ENCODE measurements at regions not wholly inside any gene's neighbourhood (a gene's known extent, or its start where the extent isn't known, plus 50 kb on each side); places are given as distances from the start of the nearest gene placed in this dataset.

DNA sequence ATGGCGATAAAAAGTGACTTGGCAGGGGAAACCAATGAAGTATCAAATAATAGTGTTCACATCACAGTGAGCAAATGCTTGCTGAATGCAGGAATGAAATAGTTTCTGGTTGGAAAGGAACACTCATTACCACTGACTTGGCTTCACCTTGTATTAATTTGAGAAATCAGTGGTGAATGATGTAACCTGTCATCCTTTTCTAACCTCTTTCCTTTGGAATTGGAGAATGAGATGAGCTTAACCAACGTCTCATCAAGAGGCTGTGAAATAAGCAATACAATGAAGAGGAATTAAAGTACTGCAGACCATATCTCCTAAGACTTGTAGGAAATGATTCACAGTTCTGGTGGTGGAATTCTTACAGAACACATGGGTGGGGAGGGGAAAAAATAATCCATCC is 192.2 kb downstream of the DMAC1 start:
- Mint-ChIP-seq H3K36me3 (no peaks in the 10 kb centered on the region), H3K27me3 (no peaks in the 10 kb centered on the region), H3K4me3 (no peak overlapping the region), H3K27ac (no peak overlapping the region), H3K4me1 (peaks cover 7 to 13% (median 8%) of the 10 kb centered on the region in 3 donors), H3K9me3 (peaks cover 0 to 4% (median 0%) of the 10 kb centered on the region in 7 donors)
- ATAC-seq (ENCODE audit: low read depth in 2 of 2) (no peak), DNase-seq (no peak)

DNA sequence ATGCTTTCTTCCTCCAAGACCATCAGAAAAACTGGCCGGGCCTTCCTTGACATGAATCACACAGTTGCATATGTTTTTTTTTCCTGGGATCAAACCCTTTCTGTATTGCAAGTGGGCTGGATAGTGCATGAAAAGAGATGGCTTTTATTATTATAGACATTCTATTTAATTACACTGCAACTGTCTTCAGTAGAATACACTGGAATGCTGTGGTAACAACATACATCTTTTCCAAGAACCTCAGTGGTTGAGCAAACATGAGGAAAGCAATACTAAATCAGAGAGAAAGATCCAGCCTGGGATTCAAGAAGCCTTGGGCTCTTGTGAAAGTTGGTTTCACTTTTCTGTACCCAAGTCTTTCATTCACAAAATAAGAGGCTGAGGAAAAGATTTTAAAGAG is 193.0 kb downstream of the DMAC1 start:
- peaks cover 0 to 4% (median 0%) of the 10 kb centered on the region in 7 donors for H3K9me3 Mint-ChIP-seq
- ATAC-seq (ENCODE audit: low read depth in 2 of 2) (no peak), DNase-seq (no peak)
- peaks cover 0 to 7% (median 0%) of the 10 kb centered on the region in 3 donors for H3K27me3 Mint-ChIP-seq
- H3K36me3 Mint-ChIP-seq = no peaks in the 10 kb centered on the region
- peaks cover 7 to 11% (median 8%) of the 10 kb centered on the region in 3 donors for H3K4me1 Mint-ChIP-seq
- H3K27ac Mint-ChIP-seq = no peak overlapping the region
- H3K4me3 Mint-ChIP-seq = no peak overlapping the region

DNA sequence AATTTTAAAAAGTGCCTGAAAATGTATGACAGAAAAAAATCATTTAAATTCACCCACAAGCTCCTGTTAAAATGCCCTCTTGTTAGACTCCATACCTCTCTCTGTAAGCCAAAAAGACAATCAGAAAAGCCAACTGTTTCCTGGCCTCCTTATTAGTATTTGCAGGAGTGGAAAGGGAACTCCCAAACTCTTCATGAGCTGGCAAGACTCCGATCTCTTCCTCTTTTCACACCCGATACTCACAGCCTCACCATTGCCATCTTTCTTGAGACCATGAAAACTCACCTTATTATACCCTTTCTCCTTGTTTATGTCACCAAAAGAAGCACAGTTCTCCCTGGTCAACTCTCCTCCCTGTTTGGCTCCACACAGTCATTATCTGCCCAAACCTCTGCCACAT is 197.8 kb downstream of the DMAC1 start:
- peaks cover 7 to 11% (median 8%) of the 10 kb centered on the region in 3 donors for H3K4me1 Mint-ChIP-seq
- H3K9me3 Mint-ChIP-seq = peaks cover 0 to 5% (median 3%) of the 10 kb centered on the region in 7 donors
- DNase-seq (no peak), ATAC-seq (ENCODE audit: low read depth in 2 of 2) (no peak)
- peaks cover 0 to 16% (median 4%) of the 10 kb centered on the region in 3 donors for H3K27me3 Mint-ChIP-seq
- H3K27ac Mint-ChIP-seq = no peak overlapping the region
- no peak overlapping the region for H3K4me3 Mint-ChIP-seq
- no peaks in the 10 kb centered on the region for H3K36me3 Mint-ChIP-seq

DNA sequence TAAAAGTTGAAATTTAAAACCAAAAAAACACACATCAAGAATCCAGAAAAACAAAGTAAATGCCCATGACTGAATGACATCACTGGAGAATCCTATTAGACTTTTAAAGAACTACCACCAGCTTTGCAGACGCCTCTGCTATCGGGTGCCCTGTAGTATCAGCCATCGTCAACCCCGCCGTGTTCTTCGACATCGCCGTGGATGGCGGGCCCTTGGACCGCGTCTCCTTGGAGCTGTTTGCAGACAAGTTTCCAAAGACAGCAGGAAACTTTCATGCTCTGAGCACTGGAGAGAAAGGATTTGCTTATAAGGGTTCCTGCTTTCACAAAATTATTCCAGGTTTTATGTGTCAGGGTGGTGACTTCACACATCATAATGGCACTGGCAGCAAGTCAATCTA is 201.9 kb downstream of the DMAC1 start:
- Mint-ChIP-seq H3K4me1 (no peaks in the 10 kb centered on the region), H3K27ac (no peak overlapping the region), H3K9me3 (peaks cover 0 to 41% (median 21%) of the 10 kb centered on the region in 7 donors), H3K36me3 (peaks cover 0 to 12% of the 10 kb centered on the region in 2 donors), H3K4me3 (no peak overlapping the region), H3K27me3 (peaks cover 4 to 20% (median 7%) of the 10 kb centered on the region in 3 donors)
- ATAC-seq (ENCODE audit: low read depth in 2 of 2) (no peak), DNase-seq (no peak)

DNA sequence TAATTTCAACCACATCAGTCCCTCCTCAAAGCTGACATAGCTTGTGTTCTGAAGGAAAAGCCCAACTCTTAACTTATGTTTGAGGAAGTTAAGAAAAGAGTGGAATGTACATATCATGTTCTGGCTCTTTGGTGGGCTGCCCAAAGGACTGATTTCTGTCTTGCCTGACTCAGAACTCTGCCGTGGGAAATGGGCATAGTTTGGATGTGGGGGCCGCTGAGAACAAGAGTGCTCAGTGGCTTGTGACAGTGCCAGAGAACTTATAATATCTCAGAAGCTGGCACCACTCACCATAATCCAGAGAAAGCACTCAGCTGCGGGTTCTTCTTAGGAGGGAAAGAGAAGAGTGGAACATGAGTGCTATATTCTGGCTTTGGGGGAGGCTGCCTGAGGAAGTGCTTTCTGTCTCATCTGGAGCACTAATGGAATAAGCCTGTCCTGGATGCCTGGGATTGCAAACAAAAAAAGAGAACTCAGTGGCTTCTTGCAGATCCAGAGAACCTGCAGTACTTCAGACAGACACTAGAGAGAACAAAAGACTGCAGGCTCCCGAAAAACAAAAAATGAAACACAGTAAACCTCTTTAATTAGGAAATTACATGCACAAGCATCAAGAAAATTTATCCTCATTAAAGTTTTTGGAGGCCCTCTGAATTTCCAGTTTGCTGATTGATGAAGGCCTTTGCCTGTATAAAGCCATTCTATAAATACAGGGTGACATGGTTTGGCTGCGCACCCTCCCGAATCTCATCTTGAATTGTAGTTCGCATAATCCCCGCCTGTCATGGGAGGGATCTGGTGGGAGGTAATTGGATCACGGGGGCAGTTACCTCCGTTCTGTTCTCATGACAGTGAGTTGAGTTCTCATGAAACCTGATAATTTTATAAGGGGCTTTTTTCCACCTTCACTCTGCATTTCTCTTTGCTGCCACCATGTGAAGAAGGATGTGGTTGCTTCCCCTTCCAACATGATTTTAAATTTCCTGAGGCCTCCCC is 207.0 kb downstream of the DMAC1 start:
- H3K4me1 Mint-ChIP-seq = no peaks in the 10 kb centered on the region
- H3K36me3 Mint-ChIP-seq = peaks cover 0 to 12% of the 10 kb centered on the region in 2 donors
- DNase-seq (no peak), ATAC-seq (ENCODE audit: low read depth in 2 of 2) (no peak)
- no peak overlapping the region for H3K4me3 Mint-ChIP-seq
- peaks cover 4 to 20% (median 13%) of the 10 kb centered on the region in 3 donors for H3K27me3 Mint-ChIP-seq
- no peak overlapping the region for H3K27ac Mint-ChIP-seq
- H3K9me3 Mint-ChIP-seq = peaks cover 0 to 39% (median 21%) of the 10 kb centered on the region in 7 donors

DNA sequence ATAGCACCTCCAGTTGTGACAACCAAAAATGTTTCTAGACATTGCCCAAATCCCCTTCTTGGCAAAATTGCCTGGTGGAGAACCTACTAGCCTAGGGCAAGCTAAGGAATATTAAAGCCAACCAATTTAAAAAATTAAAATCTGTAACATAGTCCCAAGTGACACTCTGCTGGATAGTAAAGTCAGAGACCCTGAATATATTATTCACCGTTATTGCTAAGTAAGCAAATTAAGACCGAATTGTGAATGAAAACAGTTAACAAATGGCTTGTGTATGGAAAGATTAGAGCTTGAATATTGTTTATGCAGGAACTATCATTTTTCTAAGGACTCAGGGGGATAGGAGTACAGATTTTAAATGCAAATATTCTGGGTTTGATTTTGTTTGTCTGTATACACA is 208.1 kb downstream of the DMAC1 start:
- DNase-seq (no peak), ATAC-seq (ENCODE audit: low read depth in 2 of 2) (no peak)
- no peak overlapping the region for H3K27ac Mint-ChIP-seq

DNA sequence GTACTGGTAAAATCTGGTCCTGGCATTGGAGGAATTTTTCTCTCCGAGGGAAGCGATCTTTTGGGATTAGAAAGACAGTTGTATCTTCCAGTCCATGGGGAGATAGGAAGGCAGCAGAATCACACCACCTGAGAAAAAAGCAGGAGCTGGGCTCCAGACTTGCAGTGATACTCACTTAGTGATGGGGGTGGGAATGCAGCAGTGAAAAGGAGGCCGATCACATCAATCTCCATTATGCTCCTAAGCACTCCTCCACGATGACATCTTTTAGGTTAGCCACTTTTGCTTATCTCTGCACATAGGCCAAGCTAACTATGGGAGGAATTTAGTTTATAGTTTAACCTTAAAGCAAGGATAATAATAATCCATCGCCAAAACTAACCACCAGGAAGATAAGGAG is 219.0 kb downstream of the DMAC1 start:
- no peak for DNase-seq
- no peak for ATAC-seq (ENCODE audit: low read depth in 2 of 2)
- peaks cover 16 to 30% (median 23%) of the 10 kb centered on the region in 3 donors for H3K27me3 Mint-ChIP-seq
- no peaks in the 10 kb centered on the region for H3K4me1 Mint-ChIP-seq
- no peaks in the 10 kb centered on the region for H3K9me3 Mint-ChIP-seq
- no peak overlapping the region for H3K27ac Mint-ChIP-seq
- no peaks in the 10 kb centered on the region for H3K36me3 Mint-ChIP-seq
- no peak overlapping the region for H3K4me3 Mint-ChIP-seq

More for the DNA sequence above, 208.1 kb downstream of the DMAC1 start:
- Mint-ChIP-seq H3K9me3 (peaks cover 0 to 35% (median 21%) of the 10 kb centered on the region in 7 donors), H3K27me3 (peaks cover 4 to 20% (median 20%) of the 10 kb centered on the region in 3 donors), H3K36me3 (peaks cover 0 to 19% of the 10 kb centered on the region in 2 donors), H3K4me1 (no peaks in the 10 kb centered on the region), H3K4me3 (no peak overlapping the region)

DNA sequence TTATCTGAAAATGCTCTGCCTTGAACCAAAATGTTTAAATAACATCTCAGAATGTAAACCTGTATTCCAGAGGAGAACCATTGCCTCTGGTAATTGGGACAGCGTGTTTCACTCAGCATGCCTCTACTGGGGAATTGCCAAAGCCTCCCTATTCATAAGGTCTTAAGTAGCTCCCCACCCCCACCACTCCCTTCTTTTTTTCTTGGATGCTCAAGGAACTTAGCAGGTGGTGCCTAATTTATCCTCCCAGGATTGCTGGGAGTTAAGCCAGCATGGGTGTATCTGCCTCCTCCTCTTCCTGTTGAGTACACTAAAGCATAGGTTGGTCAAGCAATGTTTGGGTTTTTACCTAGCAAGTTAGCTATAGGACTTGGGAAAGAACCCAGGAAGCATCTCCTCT is 220.2 kb downstream of the DMAC1 start:
- ATAC-seq (ENCODE audit: low read depth in 2 of 2) (no peak), DNase-seq (no peak)
- Mint-ChIP-seq H3K4me3 (no peak overlapping the region), H3K36me3 (no peaks in the 10 kb centered on the region), H3K4me1 (no peaks in the 10 kb centered on the region), H3K27ac (no peak overlapping the region), H3K27me3 (peaks cover 16 to 34% (median 23%) of the 10 kb centered on the region in 3 donors), H3K9me3 (peaks cover 0 to 2% (median 0%) of the 10 kb centered on the region in 7 donors)

DNA sequence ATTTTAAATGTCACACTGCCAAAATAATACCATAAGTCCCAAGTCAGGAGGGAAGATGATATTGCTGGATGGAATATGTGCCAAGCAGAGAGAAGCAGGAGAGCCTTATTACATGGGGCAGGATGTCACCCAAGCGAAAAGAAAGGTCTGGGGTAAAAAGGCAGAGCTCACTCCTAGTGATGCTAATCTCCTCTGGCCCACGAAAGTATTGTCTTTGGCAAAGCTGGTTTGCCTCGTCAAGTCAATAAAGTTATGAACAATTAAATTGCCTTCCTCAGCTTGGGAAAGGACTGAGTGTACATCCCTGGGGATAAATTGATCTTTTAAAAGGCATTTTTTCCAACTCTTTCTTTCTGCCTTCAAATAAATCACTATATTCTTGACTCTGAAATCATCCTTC is 220.6 kb downstream of the DMAC1 start:
- ATAC-seq (ENCODE audit: low read depth in 2 of 2) = no peak
- DNase-seq = no peak
- peaks cover 0 to 2% (median 0%) of the 10 kb centered on the region in 7 donors for H3K9me3 Mint-ChIP-seq
- no peaks in the 10 kb centered on the region for H3K36me3 Mint-ChIP-seq
- peaks cover 16 to 34% (median 23%) of the 10 kb centered on the region in 3 donors for H3K27me3 Mint-ChIP-seq
- no peak overlapping the region for H3K4me3 Mint-ChIP-seq
- H3K27ac Mint-ChIP-seq = no peak overlapping the region
- H3K4me1 Mint-ChIP-seq = no peaks in the 10 kb centered on the region

DNA sequence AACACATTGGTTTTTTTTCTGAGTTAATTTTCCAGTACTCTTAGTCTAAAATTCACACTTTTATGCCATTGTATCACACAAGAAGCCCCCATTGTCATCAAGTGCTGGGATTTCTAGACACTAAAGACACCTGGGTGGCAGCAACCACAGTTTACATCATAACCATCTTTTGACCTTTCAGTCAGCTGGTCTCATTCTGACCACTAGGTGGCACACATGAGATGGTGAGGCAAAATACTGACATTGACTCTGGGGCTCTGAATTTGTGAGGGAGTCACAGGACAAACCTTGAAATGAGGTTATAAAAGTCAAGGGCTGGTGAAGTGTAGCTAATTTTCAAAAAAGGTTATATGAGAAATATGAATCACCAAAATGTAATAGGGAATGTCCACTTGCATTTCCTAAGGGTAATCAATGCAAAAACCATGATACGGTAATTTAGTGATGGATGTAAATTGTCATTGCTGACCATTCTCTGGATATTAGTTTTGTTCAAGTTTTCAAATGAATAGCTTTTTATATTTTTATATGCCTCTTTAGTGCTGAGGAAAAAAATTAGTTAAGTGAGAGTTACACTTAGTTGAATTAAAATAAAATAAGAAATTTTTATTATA is 229.4 kb downstream of the DMAC1 start:
- DNase-seq (peak; percentile 47), ATAC-seq (ENCODE audit: low read depth in 2 of 2) (peak; percentile 32 to 48)
- H3K36me3 Mint-ChIP-seq = no peaks in the 10 kb centered on the region
- H3K27me3 Mint-ChIP-seq = peaks cover 3 to 18% (median 14%) of the 10 kb centered on the region in 3 donors
- H3K4me3 Mint-ChIP-seq = no peak overlapping the region
- no peaks in the 10 kb centered on the region for H3K4me1 Mint-ChIP-seq
- H3K9me3 Mint-ChIP-seq = peaks cover 0 to 2% (median 0%) of the 10 kb centered on the region in 7 donors
- H3K27ac Mint-ChIP-seq = no peak overlapping the region

DNA sequence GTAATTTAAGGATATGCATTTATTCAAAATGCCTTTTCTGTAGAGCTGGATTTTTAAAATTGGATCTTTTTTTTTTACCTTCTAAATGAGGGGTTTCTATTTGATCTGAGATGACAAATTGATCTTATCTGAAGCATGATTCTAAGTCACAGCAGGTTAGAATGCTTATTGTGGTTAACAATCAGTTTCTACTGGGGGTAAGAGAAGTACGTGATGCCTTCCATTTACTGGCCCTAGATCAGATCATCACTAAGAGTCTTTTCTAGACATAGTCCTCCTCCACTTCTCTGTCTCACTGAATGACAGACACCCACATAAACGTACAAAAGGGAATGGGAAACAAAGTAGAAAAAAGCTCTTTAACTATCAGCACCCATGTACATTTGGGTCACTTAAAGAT is 231.9 kb downstream of the DMAC1 start:
- Mint-ChIP-seq H3K27me3 (peaks cover 7 to 18% (median 13%) of the 10 kb centered on the region in 3 donors), H3K4me3 (no peak overlapping the region), H3K4me1 (no peaks in the 10 kb centered on the region), H3K9me3 (no peaks in the 10 kb centered on the region), H3K36me3 (no peaks in the 10 kb centered on the region), H3K27ac (no peak overlapping the region)
- no peak for ATAC-seq (ENCODE audit: low read depth in 2 of 2)
- DNase-seq = no peak

DNA sequence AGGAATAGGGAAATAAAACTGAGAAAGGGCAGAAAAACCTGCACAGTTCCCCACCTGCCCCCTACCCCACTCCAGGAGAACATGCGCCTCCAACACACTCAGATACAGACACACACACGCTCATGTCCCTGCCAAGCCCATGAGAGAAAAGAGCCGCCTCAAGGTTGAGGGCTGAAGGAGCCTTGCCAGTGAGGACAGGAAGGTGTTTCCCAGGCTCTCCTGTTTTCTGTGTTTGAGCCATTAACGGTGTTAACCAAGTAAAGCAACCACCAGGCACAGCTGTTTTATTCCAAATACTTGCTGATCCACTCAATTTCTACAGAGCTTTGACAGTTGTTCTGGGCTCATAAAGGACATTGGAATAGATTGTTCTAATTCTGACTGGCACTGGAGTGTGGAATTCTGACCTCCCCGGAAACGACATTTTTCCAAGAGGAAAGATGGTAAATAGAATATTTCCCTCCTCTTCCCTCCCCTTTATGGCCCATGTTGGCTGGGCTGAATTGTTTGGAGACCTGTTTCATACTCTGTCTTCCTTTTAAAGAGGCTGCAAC is 238.0 kb downstream of the DMAC1 start:
- no peak for DNase-seq
- no peak overlapping the region for H3K27ac Mint-ChIP-seq
- no peaks in the 10 kb centered on the region for H3K36me3 Mint-ChIP-seq
- H3K27me3 Mint-ChIP-seq = peaks cover 0 to 8% (median 4%) of the 10 kb centered on the region in 3 donors
- ATAC-seq (ENCODE audit: low read depth in 2 of 2) = no peak
- no peaks in the 10 kb centered on the region for H3K9me3 Mint-ChIP-seq
- H3K4me3 Mint-ChIP-seq = no peak overlapping the region
- no peaks in the 10 kb centered on the region for H3K4me1 Mint-ChIP-seq

DNA sequence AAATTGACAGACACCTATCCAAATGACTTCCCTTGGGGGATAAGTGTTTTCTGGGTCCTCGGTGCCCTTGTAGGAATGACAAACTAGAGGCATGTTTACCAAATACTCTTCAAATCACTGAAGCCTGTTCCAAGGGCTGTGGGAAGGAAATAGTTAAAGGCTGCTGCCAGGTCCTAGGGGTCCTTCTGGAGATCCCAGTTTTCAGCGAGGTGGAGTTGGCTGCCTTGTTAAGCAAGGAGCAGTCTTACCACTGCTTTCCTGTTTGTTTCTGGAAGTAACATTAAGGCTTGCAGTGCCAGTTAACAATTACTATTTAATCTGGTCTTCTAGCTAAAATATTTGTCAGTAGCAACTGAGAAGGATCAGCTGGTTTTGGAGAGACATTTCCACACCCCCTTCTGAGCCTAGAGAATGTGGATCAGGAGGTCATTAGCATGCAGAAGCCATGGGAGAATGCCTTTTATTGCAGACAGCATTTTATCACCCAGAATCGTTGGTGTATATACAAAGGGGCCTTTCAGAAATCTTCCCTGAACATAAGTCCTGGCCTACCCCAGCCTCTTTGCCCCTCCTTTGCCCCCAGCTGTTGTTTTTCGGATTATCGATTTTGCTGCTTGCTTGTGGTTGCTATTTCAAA is 238.8 kb downstream of the DMAC1 start:
- H3K27me3 Mint-ChIP-seq = peaks cover 0 to 8% (median 4%) of the 10 kb centered on the region in 3 donors
- no peaks in the 10 kb centered on the region for H3K4me1 Mint-ChIP-seq
- no peaks in the 10 kb centered on the region for H3K36me3 Mint-ChIP-seq
- H3K27ac Mint-ChIP-seq = no peak overlapping the region
- DNase-seq = no peak
- H3K9me3 Mint-ChIP-seq = no peaks in the 10 kb centered on the region
- H3K4me3 Mint-ChIP-seq = no peak overlapping the region
- no peak for ATAC-seq (ENCODE audit: low read depth in 2 of 2)

All from naive B cell (primary cell).